ENCODE measurements at regions not wholly inside any gene's neighbourhood (a gene's known extent, or its start where the extent isn't known, plus 50 kb on each side); places are given as distances from the start of the nearest gene placed in this dataset.

DNA sequence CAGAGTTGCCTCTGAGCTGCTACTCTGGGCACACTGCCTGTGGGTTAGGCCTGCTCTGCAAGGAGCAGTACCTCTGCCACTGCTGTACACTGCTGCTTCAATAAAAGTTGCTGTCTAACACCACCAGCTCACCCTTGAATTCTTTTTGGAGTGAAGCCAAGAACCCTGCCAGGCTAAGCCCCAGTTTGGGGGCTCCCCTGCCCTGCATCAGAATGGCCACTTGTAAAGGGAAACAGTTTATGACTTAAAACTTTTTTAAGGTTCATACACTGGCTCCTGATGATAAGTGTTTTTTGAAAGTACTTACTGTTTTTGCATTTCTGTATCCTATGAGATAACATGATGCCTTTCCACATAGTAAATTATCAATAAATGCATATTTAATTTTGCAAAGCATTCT is 310.0 kb downstream of the LMO4 start:
- TF ChIP-seq, protein P1, sequence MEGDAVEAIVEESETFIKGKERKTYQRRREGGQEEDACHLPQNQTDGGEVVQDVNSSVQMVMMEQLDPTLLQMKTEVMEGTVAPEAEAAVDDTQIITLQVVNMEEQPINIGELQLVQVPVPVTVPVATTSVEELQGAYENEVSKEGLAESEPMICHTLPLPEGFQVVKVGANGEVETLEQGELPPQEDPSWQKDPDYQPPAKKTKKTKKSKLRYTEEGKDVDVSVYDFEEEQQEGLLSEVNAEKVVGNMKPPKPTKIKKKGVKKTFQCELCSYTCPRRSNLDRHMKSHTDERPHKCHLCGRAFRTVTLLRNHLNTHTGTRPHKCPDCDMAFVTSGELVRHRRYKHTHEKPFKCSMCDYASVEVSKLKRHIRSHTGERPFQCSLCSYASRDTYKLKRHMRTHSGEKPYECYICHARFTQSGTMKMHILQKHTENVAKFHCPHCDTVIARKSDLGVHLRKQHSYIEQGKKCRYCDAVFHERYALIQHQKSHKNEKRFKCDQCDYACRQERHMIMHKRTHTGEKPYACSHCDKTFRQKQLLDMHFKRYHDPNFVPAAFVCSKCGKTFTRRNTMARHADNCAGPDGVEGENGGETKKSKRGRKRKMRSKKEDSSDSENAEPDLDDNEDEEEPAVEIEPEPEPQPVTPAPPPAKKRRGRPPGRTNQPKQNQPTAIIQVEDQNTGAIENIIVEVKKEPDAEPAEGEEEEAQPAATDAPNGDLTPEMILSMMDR (IDR thresholded peaks at IDR 0.05; ENCODE audit: low read depth, low read length, missing control alignments): no peak
- in situ Hi-C loops (cut with HindIII; ENCODE audit: low pct_ligation_motif_present, low sequenced_read_pairs): no loop called here
- no peak for DNase-seq
- Histone ChIP-seq H3K36me3 (replicated peaks) (no peaks in the 10 kb centered on the region), H3K4me3 (ENCODE audit: low read depth, low read length) (no peak overlapping the region), H3K27me3 (replicated peaks) (no peaks in the 10 kb centered on the region), H3K27ac (no peak overlapping the region)

DNA sequence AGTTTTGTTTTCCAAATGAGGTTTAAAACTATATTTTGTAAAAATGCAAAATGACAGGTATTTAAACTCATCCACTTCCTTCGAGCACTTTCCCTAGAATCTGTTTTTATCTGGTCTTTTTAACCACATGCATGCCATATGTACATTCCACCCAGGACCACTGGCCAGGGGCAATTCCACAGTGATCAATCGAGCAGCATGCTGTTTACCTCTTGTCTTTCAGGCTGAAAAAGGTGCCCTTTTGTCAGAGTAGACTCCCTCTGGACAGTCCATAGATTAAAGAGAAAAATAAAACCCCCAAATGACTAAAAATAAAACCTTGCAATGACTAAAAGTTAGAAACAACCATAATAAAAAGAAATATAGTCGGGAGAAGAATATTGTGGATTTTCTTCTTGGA is 313.3 kb downstream of the LMO4 start:
- TF ChIP-seq, protein P1 (IDR thresholded peaks at IDR 0.05; ENCODE audit: low read depth, low read length, missing control alignments): no peak
- H3K27ac ChIP-seq: no peak overlapping the region
- H3K4me3 ChIP-seq (ENCODE audit: low read depth, low read length): no peak overlapping the region
- H3K27me3 ChIP-seq (replicated peaks): no peaks in the 10 kb centered on the region
- in situ Hi-C loops (cut with HindIII; ENCODE audit: low pct_ligation_motif_present, low sequenced_read_pairs): no loop called here
- no peak for DNase-seq
- H3K36me3 ChIP-seq (replicated peaks): no peaks in the 10 kb centered on the region

DNA sequence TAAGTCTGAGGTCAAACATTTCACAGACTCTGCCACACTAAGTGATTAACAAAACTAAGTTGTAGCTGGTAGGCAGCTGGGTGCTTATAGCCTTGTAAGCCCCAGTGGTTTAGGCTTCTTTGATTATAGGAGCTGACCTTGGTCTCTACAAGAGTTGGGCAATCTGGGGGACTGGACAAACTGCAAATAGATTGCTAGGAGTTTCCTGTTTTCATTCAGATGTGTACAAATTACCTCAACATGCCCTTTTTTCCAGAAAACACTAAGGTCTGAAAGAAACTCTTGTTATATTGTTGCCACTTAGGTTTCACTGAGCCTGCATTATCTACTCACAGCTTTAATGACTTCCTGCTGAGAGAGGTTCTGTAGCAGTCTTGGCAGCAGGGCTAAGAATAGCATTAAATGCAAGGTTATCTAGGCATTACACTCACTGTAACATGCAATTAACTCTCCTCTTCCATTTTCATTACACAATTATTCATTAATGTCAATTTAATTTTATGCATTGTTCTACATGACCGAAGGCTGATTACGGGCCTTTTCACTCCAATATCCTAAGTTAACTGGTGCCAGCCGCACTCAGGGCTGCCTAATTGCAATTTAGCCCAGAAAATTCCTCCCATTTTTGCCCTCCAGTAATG is 314.0 kb downstream of the LMO4 start:
- Histone ChIP-seq H3K27me3 (replicated peaks) (no peaks in the 10 kb centered on the region), H3K36me3 (replicated peaks) (no peaks in the 10 kb centered on the region), H3K27ac (no peak overlapping the region), H3K4me3 (ENCODE audit: low read depth, low read length) (no peak overlapping the region)
- no peak for DNase-seq
- in situ Hi-C loops (cut with HindIII; ENCODE audit: low pct_ligation_motif_present, low sequenced_read_pairs): no loop called here
- TF ChIP-seq, protein P1 (IDR thresholded peaks at IDR 0.05; ENCODE audit: low read depth, low read length, missing control alignments): no peak

DNA sequence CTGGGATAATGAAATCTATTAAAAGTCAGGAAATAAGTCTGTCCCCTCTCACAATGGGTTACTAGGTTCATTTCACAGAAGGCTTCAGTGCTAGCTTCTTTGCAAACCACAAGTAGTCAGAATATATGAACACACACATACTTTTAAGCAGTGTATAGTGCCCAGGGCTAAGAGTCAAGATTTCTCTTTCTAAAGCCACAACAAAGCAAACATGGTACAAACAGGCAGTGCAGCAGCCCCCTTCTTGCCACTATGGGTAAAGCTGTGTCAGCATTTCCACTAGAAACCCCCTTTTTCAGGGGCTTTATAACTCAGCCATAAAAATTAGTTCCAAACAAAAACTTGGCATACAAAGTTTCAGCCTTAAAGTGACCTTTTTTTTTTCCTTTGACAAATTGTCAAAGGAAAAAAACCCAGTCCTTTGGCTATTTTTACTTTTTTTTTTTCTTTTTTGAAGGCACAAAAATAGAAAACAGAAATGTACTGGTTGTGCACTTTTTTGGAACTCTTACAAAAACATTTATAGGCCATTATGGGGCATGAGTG is 315.4 kb downstream of the LMO4 start:
- Histone ChIP-seq H3K27me3 (replicated peaks) (no peaks in the 10 kb centered on the region), H3K36me3 (replicated peaks) (no peaks in the 10 kb centered on the region), H3K27ac (no peak overlapping the region), H3K4me3 (ENCODE audit: low read depth, low read length) (no peak overlapping the region)
- in situ Hi-C loops (cut with HindIII; ENCODE audit: low pct_ligation_motif_present, low sequenced_read_pairs): no loop called here
- TF ChIP-seq, protein P1 (IDR thresholded peaks at IDR 0.05; ENCODE audit: low read depth, low read length, missing control alignments): no peak
- DNase-seq: no peak

DNA sequence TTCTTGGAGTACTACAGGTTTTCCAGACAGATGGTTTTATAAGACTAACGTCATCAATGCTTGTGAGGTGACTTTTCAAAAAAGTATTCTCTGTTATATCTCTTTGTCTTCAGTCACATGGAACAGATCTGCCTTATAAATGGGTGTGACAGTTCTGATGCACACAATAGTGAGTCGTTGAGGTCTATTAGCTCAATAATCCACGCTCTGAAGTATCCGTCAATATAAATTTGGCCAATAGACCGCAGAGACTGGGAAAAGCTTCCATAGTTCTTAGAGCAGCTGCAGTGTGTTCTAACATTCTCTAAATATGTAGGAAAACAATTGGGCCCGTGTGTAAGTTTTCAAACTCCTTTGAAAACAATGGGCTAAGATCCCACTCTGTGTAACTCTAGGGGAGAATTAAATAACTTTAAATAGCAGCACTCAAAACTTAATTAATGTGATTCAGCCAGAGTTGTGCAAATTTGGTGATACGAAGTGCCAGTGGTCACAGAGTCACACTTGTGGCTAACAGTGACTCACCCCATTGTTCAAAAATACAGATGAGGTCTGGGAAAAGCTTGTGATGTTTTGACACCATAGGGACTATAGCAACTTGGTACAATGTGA is 316.0 kb downstream of the LMO4 start:
- Histone ChIP-seq H3K27ac (no peak overlapping the region), H3K27me3 (replicated peaks) (no peaks in the 10 kb centered on the region), H3K36me3 (replicated peaks) (no peaks in the 10 kb centered on the region), H3K4me3 (ENCODE audit: low read depth, low read length) (no peak overlapping the region)
- TF ChIP-seq, protein P1 (IDR thresholded peaks at IDR 0.05; ENCODE audit: low read depth, low read length, missing control alignments): no peak
- in situ Hi-C loops (cut with HindIII; ENCODE audit: low pct_ligation_motif_present, low sequenced_read_pairs): no loop called here
- peak; percentile 15 for DNase-seq

Measured in brain microvascular endothelial cell (primary cell).